ENCODE measurements at regions not wholly inside any gene's neighbourhood (a gene's known extent, or its start where the extent isn't known, plus 50 kb on each side); places are given as distances from the start of the nearest gene placed in this dataset.

- TF ChIP-seq NFE2 (IDR thresholded peaks at IDR 0.05; ENCODE audit: low read depth) (no peak), BRD4 (IDR thresholded peaks at IDR 0.05) (no peak), CTCF (IDR thresholded peaks at IDR 0.05 in 2 of 3, conservative IDR thresholded peaks at IDR 0.05 in 1 of 3; ENCODE audit: insufficient read depth in 2 of 3, low read depth in 1 of 3, low read length in 3 of 3) (no peak), ZNF143 (CRISPR knock-in tag; IDR thresholded peaks at IDR 0.05) (no peak), ZNF395 (CRISPR knock-in tag; IDR thresholded peaks at IDR 0.05) (no peak), JUN (IDR thresholded peaks at IDR 0.05; ENCODE audit: borderline replicate concordance, low read depth, low read length) (no peak), JUN (CRISPR knock-in tag; IDR thresholded peaks at IDR 0.05; ENCODE audit: borderline replicate concordance) (no peak), PTRF (tag; IDR thresholded peaks at IDR 0.05) (no peak), POLR2A (conservative IDR thresholded peaks at IDR 0.05) (no peak), POLR2AphosphoS5 (IDR thresholded peaks at IDR 0.05; ENCODE audit: control insufficient read depth, insufficient read depth, low read depth, low read length) (no peak), NONO (IDR thresholded peaks at IDR 0.05; ENCODE audit: low read depth in 2 of 2, low read length in 1 of 2) (no peak), DDX20 (tag; IDR thresholded peaks at IDR 0.05; ENCODE audit: low read depth) (no peak)
Measured at GRCh38 chrX:39592776-39593175, 505.0 kb downstream of the BCOR start.
